ENCODE measurements at regions not wholly inside any gene's neighbourhood (a gene's known extent, or its start where the extent isn't known, plus 50 kb on each side); places are given as distances from the start of the nearest gene placed in this dataset.
A peak's percentile ranks its signal among the peaks of the same experiment; 100 is the strongest.

- FAIRE-seq, result no peak
- ChIA-PET RAD21 (ENCODE audit: unreplicated experiment) (no interaction called here), CTCF (no interaction called here), POLR2A (no interaction called here), SMC1A (ENCODE audit: uncharacterized antibody, unreplicated experiment) (no interaction called here)
- no peaks in the 10 kb centered on the region for H4K20me1 ChIP-seq (ENCODE audit: control insufficient read depth, insufficient read depth)
- no peak overlapping the region for H3K9ac ChIP-seq (ENCODE audit: control insufficient read depth, insufficient read depth, low read length)
- no peak for ATAC-seq
- no peak for TF ChIP-seq STAT1 (conservative IDR thresholded peaks at IDR 0.05)
- TF ChIP-seq, protein P1, sequence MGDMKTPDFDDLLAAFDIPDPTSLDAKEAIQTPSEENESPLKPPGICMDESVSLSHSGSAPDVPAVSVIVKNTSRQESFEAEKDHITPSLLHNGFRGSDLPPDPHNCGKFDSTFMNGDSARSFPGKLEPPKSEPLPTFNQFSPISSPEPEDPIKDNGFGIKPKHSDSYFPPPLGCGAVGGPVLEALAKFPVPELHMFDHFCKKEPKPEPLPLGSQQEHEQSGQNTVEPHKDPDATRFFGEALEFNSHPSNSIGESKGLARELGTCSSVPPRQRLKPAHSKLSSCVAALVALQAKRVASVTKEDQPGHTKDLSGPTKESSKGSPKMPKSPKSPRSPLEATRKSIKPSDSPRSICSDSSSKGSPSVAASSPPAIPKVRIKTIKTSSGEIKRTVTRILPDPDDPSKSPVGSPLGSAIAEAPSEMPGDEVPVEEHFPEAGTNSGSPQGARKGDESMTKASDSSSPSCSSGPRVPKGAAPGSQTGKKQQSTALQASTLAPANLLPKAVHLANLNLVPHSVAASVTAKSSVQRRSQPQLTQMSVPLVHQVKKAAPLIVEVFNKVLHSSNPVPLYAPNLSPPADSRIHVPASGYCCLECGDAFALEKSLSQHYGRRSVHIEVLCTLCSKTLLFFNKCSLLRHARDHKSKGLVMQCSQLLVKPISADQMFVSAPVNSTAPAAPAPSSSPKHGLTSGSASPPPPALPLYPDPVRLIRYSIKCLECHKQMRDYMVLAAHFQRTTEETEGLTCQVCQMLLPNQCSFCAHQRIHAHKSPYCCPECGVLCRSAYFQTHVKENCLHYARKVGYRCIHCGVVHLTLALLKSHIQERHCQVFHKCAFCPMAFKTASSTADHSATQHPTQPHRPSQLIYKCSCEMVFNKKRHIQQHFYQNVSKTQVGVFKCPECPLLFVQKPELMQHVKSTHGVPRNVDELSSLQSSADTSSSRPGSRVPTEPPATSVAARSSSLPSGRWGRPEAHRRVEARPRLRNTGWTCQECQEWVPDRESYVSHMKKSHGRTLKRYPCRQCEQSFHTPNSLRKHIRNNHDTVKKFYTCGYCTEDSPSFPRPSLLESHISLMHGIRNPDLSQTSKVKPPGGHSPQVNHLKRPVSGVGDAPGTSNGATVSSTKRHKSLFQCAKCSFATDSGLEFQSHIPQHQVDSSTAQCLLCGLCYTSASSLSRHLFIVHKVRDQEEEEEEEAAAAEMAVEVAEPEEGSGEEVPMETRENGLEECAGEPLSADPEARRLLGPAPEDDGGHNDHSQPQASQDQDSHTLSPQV (IDR thresholded peaks at IDR 0.05), result no peak
- TF ChIP-seq MLLT1 (IDR thresholded peaks at IDR 0.05), result no peak
- no peak for TF ChIP-seq CREM (IDR thresholded peaks at IDR 0.05; ENCODE audit: low read depth)
- TF ChIP-seq, protein P2, sequence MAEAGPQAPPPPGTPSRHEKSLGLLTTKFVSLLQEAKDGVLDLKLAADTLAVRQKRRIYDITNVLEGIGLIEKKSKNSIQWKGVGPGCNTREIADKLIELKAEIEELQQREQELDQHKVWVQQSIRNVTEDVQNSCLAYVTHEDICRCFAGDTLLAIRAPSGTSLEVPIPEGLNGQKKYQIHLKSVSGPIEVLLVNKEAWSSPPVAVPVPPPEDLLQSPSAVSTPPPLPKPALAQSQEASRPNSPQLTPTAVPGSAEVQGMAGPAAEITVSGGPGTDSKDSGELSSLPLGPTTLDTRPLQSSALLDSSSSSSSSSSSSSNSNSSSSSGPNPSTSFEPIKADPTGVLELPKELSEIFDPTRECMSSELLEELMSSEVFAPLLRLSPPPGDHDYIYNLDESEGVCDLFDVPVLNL (IDR thresholded peaks at IDR 0.05; ENCODE audit: low read depth, low read length), result no peak
- TF ChIP-seq, protein P3, sequence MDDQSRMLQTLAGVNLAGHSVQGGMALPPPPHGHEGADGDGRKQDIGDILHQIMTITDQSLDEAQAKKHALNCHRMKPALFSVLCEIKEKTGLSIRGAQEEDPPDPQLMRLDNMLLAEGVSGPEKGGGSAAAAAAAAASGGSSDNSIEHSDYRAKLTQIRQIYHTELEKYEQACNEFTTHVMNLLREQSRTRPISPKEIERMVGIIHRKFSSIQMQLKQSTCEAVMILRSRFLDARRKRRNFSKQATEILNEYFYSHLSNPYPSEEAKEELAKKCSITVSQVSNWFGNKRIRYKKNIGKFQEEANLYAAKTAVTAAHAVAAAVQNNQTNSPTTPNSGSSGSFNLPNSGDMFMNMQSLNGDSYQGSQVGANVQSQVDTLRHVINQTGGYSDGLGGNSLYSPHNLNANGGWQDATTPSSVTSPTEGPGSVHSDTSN (IDR thresholded peaks at IDR 0.05; ENCODE audit: insufficient replicate concordance, low read depth, low read length), result peak; percentile 53
- no peak for TF ChIP-seq ATF7 (IDR thresholded peaks at IDR 0.05; ENCODE audit: low read depth)
- no peak for TF ChIP-seq USF2 (IDR thresholded peaks at IDR 0.05; ENCODE audit: borderline replicate concordance, low read depth, low read length)
- no peaks in the 10 kb centered on the region for H3K79me2 ChIP-seq (ENCODE audit: control insufficient read depth, insufficient read depth, low read length)
- H3K4me2 ChIP-seq (ENCODE audit: control insufficient read depth, insufficient read depth), result no peak overlapping the region; the same call in 1 of the 2 replicates
- no peak overlapping the region for H3K4me3 ChIP-seq
- H3K27me3 ChIP-seq (replicated peaks in 1 of 2; ENCODE audit: control insufficient read depth in 2 of 2, insufficient read depth in 2 of 2, low read length in 1 of 2), result no peaks in the 10 kb centered on the region
- no peaks in the 10 kb centered on the region for H3K36me3 ChIP-seq (ENCODE audit: control insufficient read depth in 2 of 2, insufficient read depth in 2 of 2, low read length in 1 of 2)
- no peak overlapping the region for H2AFZ ChIP-seq (ENCODE audit: control insufficient read depth, low read depth, low read length)
- peaks cover 12% of the 10 kb centered on the region for H3K4me1 ChIP-seq (ENCODE audit: control insufficient read depth, insufficient read depth, low read length)
- no peaks in the 10 kb centered on the region for H3K9me3 ChIP-seq (replicated peaks; ENCODE audit: control insufficient read depth, insufficient read depth, low read length)
- WGBS (ENCODE audit: insufficient coverage, insufficient replicate concordance, low lambda C conversion rate, missing lambda C conversion rate), result 74% methylated on average over 6 of the region's 6 CpGs
- in situ Hi-C loops (cut with MboI) (no loop called here), intact Hi-C loops (cut with micrococcal nuclease; ENCODE audit: unreplicated experiment) (no loop called here)
- DNase-seq (ENCODE audit: low read depth, low spot score), result no peak
- no peak overlapping the region for H3K27ac ChIP-seq (ENCODE audit: control insufficient read depth, insufficient read depth)
- no TSS peak for BruUV-seq (replicated peaks)
Measured at GRCh38 chr2:217433522-217433921, 569.3 kb downstream of the TNS1 start.

All from GM12878 (cell line).